GM19324 (cell line): ENCODE measurements at regions not wholly inside any gene's neighbourhood (a gene's known extent, or its start where the extent isn't known, plus 50 kb on each side); places are given as distances from the start of the nearest gene placed in this dataset.

Experiments used
- ATAC-seq: cut with Tn5 transposase; IDR thresholded peaks from one replicate; pipeline ENCODE4 v1.9.1; 2021; ENCODE audit warnings: mild to moderate bottlenecking, moderate library complexity; ENCODE audit not compliant: unreplicated experiment, low FRiP score

DNA sequence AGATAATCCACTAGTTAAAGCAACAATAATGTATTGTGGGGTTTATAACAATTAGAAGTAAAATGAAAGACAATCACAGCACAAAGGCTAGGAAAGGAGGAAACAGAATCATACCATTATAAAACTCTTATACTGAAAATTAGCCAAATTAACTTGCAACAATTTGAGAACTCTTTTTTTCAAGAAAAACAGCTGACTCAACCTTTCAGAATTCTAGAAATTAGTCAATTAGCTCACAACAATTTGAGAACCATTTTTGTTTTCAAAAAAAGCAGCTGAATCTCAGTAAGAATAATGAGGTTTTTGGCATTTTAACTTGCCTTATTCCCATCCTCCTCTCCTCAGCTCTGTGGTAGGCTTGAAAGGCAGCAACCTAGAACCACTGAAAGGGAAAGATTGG is 269.9 kb downstream of the NPR3 start:
- ATAC-seq = no peak

DNA sequence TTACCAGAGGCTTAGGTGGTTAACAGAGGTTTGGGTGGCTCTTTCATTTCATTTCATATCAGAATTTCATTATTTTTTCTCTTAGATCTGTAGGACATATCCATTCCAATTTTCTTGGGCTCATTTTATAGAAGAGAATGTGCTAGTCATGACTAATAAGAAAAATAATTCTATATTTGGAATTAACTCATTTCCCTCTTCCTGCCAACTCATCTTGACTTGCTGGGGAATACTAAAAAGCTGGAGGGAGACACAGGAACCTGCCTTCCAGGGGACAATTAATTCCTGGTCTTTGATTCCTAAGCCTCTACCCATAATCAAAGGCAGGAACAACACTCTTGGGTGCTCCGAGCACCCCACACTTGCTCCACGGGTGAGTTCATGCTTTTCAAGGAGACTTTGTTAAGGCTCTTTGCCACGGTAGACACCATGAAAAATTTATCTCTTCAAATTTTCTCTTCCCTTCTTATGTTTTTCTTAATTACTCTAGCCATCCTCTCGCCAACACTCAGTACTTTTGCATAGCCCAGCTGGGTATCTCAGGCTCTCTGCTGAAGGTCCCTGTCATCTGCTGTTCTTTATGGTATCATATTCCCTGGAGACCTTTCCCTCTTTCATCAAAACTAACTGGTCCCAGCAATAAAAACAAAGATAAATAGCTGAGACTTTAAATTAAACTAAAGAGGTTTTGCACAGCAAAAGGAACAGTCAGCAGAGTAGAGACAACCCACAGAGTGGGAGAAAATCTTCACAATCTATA is 273.9 kb downstream of the NPR3 start:
- ATAC-seq = no peak

DNA sequence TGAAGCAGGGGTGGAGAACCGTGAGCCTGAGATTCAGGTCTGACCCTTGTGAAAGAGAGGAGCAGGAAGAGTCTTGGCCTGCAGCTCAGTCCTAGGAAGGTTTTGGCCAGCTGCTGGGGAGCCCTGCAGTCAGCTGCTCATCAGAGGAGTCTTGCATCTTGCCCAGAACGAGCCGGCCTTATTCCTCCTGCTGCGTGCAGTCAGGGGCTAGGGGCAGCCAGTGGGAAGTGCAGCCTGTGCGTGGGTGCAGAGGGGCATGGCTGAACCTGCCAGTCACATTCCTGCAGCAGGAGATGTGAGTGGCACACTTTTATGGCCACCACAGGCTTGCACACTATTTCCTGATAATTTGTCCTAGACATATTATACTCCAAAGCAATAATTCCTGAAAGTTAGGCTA is 278.7 kb downstream of the NPR3 start:
- no peak for ATAC-seq

DNA sequence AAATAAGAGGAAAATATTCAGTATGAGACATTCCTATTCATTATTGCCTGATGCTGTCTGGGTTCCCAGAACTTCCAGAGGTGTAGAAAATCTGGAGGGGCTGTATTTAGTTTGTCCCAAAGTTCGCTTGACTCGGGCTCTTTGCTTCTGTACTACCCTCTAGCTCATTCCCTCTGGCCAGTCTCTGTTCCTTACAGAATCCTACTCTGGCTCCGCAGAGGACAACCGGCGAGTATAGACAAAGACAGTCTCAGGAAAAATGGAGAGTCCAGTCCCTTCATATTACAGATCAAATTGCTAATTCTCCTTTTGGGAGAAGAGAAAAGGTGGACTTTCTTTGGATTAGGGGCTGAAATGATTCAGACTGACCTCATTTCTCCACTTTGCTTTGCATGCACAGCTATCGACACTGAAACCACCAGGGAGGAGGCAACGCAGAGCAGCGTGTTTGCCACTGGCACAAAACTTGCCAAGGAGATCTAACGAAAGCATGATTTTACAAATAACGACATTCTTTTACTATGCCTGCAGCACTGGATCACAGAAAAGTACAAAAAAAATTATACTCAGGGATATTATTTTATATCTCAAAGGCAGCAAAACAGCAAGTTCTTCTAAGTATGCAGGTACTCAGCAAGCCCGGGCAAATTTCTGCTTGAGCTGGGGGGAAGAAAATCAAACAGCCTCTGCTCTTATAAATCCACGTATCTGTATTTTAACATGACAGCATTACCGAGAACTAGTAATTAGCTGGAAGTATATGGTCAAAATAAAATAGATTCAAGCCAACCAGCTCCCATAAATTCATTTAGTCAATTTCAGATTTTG is 279.7 kb downstream of the NPR3 start:
- ATAC-seq = no peak

DNA sequence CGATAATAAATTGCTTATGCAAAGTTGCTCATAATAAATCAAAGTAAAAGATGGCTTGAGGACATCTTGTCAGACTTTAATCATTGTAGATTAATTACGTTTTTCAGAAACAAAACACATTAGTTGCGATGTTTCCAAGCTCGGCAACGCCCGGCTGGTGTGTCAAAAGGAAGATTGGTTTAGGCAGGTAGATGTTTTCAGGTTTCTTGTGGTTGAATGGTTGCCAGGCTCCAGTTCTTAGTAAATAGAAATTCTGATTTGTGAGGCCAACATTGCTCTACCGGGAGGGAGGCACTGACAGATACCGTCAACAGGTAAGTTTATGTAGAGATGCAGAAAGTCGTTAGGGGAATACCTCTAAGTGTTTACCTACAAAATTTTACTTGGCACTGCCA is 280.3 kb downstream of the NPR3 start:
- ATAC-seq = no peak

DNA sequence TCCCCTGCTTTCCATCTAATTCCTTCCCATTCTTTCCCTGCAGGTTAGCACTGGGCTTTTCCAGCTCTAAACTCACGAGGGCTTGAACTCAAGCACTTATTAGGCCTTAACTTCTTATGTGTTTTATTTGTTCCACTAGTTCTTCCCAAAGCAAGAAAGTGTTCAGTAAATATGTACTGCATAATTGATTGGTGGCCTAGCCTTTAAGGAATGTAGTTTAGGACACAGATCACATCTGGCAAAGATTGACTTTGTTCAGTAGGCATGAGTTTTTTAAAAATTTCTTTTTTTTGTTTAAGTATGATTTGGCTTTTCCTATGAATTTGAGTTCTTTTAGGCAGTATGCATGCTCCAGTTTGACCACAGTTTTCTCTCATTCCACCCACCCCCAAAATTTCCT is 285.2 kb downstream of the NPR3 start:
- ATAC-seq = no peak

DNA sequence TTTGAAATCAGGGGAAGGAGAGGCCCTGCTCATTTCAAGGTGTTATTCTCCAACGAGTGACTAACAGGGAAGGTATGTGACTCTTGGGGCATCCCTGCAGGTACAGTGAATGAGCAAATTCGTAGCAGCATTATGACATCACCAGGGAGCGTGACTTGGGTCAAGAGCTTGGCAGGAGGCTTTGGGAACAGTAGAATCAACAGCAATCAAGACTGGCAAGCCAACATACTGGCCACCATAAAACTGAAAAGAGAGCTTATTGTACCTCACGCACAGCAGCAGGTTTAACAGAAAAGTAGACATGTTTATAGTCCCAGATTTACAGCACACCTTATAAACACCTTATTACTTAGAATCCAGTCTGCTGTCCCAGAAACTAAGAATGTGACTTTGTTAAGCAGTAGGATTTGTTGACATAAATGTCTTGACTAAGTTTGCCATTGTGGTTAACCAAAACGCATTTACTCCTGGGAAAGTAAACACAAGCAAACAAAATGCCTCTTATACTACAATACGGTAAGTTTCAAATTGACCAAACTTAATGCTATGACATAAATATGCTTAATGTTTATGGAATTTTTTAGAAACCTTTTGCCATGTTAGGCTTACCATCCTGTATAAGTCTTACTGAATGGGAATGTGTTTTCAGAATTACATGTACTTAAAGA is 297.8 kb downstream of the NPR3 start:
- ATAC-seq = no peak

DNA sequence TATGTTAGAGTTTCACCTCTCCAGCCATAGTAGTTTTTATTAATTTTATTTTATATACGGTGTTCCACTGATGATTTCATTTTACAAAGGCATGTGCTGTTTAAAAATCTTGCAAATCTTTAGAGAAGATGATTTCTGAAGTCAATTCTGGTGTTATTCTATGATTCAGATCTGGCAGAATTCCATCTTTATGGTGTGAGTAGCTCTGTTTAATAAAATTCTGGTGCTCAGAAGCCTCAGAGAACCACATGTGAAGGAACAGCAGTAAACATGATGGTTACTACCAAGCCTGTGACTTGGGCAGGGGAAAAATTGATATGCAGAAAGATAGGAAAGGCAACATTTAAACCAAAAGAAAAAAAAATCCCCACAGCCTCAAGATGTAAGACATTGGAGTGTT is 299.7 kb downstream of the NPR3 start:
- ATAC-seq = no peak

DNA sequence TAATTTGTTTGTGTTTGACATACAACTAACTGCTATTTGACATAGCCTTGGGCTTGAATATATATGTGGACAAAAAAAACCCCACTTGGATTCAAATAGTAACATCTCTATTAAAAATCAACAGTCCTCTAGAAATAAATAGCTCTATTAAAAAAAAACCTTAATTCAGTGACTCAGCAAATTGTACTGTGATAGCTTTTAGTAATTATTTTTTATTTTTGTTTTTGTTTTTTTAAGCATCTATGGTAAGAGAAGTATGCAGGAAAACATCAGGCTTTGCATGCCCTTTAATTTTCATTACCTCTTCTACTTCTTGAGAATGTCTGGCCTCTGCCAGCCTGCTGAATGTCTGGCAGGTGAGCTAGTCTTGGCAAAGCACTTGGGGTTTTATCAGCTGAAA is 300.7 kb downstream of the NPR3 start:
- no peak for ATAC-seq

DNA sequence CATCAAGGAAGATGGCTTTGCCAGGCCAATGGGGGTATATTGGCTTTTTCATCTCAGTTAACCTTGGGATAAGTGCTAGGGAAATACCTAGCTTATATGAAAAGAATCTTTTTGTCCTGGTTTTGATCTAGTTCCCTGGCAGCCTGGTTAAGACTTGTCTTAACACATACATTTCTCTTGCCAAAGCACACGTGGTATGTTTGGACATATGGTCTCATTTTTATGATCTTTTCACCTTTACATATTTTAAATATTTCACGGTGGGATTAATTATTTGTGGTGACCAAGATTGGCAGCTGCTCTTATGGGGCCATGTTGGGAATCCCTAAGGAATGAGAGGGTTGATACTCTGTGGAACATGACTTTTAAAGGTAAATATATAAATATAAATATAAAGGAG is 312.5 kb downstream of the NPR3 start:
- no peak for ATAC-seq

DNA sequence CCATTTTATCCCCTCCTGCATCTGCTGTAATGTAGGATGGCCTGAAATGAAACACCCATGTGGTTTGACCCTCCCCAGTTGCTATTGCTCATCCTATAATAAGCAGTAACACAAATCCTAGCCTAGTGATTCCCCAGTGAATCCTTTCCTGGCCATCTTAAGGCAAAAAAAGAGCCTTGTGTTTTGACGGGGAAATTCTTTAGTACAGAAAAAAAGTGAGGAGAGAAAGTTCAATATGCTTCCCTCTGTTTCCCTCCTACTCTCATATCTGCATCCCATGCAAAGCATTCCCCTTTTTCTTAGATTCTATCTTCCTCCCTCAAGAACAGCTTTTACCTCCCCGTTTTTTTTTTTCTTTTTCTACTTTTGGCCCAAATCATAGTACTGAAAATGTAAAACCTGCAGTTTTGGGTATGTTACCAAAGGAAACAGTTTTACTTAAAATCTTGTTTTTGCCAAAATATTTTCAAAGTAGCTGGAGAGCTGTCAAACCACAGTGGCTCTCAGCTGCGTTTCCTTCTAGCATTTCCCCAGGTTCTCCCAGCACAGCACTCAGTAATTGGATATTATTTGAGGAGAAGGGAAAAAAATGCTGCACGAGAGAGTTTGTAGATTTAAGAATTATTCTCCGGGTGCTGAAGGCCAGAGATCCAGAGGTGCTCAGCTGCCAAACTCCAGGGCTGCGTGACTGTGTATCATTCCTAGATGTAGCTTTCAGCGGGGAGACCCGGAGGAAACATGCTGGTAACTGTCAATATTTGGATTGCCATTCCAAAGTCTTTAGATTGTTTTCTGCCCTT is 321.4 kb downstream of the NPR3 start:
- no peak for ATAC-seq

DNA sequence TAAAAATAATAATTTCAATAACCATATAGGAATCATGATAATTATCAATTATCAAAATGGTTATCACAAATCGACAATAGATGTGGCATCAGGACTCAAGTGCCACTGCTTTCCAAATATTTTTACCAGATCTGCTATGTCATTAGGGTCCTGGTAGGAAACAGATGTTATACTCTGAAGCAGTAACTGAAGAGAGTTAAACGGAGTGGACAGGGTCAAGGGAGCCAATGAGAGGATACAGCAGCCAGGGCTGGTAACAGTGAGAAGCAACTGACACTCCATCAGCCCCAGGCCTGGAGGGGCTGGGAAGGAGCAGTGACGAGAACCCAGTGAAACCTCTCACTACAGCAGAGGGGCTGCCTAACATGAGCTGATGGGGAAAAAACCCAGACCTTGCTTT is 322.4 kb downstream of the NPR3 start:
- no peak for ATAC-seq

DNA sequence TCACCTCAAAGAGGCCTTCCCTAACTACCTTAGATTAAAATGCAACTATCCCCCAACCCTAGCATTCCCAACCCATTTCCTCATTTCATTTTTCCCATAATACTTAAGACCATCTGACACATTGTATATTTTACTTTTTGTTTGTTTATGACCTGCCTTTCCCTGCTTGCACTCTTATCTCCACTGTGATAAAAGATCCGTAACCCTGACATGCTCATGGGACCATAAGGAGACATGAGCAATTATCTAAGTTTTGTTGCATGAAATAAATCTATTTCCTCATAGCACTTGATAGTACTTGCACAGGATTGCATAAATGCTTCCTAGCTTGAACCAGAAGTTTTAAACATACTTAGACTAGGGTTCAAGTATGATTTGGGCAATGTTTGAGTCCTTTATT is 323.7 kb downstream of the NPR3 start:
- no peak for ATAC-seq

DNA sequence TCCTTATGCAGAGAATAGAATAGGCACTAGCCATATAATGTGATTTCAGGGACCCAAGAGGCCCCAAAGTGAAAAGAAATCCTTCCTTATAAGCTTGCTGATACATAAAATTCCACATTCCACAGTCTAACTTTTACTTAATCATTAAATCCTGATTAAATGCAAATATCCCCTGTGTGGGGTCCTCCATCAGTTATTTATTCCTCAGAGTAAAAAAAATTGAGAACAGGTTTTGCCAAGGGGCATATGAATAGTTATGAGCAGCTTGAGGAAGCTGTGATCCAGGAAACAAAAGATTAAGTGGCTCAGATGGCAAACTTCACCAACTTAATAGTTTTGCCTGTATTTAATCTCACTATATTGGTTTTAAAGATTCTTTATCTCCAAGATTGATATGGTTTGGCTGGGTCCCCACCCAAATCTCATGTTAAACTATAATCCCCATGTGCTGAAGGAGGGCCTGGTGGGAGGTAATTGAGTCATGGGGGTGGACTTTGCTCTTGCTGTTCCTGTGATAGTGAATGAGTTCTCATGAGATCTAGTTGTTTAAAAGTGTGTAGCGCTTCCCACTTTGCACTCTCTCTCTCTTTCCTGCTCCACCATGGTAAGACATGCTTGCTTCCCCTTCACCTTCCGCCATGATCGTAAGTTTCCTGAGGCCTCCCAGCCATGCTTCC is 324.9 kb downstream of the NPR3 start:
- no peak for ATAC-seq

DNA sequence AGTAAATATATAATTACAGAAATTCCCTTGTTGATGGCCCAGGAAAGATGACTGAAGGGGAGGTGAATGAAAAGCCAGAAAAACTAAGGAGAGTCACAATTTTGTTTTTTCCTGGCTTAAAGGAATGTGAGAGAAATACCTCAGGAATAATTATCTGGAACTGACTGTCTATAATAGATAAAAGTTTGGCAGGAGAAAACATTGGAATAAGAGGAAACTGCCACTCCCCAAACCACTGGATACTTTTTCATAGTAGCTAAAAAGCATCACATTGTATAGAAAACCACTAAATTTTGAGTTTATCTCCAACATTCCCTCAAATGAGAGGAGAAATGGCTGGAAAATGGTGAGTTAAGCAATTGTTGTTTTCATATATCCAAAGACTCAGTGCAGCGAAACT is 326.0 kb downstream of the NPR3 start:
- no peak for ATAC-seq

DNA sequence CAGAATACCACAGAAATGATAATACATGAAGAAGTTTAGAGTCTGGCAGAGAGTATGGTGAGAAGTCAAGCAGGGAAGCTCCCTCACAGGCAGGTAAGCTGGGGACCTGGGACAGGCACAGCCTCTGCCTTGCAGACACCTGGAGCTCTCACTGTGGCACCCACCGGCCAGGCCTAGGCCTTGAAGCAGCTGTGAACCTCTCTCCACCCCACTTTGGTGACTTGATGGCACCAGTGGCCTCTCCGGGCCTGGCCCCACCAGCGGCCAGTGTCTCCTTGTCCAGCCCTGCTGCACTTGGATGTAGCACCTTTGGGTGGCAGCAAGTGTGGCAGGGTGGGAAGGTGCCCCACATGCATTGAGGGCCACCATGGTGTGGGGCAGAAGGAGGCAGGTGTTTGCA is 330.5 kb downstream of the NPR3 start:
- ATAC-seq = no peak

DNA sequence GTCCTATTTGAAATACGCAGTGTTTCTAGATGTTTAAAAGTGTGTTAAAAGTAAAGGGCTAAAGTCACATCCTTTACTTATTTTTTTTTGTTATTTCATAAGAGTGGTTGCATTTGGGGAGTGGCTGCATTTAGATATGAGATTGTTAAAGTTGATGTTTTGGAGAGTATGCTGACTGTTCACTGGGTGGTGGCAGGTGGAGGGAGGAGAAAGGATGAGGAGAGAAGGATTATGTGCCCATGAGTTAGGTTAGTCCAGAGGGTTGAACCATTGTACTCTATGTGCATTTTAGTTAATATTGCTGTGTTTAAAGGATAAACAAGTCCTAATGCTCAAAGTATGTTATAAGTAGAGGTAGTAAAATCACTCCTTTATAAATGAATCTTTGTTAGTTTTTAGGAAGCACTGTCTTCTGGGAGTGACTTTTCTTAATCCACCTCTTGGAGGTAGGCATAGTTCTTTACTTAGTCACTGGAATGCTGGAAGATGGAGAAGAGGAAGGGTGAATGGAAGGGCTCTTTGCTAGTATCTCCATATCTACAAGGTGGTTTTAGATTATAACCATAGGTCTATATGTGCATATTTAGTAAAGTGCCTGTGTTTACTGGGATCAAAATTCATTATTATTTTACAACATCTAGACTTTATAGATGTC is 332.3 kb downstream of the NPR3 start:
- no peak for ATAC-seq

DNA sequence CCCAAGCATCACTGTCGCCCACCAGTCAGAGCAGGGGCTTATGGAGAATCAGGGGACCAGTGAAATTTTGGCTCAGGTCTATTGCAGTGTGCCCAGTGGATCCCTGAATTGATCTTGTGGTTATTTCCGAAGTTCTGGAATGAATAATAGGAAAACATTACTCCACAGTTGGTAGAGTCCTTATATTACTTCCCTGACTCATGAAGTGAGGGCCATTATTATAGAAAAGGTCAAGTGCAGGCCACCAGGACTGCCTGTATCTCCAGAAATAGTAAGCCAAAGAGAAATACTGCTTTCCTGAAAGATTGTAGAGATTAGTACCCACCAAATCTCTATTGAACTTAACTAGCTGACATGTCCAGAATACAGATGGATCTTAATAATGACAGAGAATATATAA is 335.0 kb downstream of the NPR3 start:
- no peak for ATAC-seq

DNA sequence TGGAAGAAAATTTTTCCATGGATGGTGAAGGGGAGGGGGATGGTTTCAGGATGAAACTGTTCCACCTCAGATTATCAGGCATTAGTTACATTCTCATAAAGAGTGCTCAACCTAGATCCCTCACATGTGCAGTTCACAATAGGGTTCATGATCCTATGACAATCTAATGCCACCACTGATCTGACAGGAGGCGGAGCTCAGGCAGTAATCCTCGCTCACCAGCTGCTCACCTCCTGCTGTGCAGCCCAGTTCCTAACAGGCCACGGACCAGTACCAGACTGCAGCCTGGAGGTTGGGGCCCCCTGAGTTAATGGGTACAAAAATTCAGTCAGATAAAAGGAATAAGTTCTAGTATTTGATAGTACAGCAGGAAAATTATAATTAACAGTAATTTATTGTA is 337.2 kb downstream of the NPR3 start:
- ATAC-seq = no peak

DNA sequence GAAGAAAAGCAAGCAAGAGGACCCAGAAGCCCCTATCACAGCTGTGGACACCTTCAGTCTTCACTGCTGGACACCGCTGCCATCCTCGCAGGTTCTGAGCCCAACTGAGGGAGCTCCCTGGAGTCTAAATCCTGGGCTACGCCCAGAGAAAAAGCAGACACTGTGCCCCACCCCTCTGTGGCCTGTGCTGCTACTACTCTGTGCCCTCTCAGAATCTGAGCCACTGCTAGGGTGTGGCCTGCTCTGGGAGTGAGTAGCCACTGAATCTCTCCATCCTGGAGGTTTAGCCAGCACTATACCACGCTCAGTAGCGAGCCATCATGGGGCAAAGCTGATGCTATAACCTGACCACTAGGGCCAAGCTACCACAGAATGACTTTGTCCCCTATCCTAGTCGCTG is 338.2 kb downstream of the NPR3 start:
- ATAC-seq = no peak
